ENCODE measurements at regions not wholly inside any gene's neighbourhood (a gene's known extent, or its start where the extent isn't known, plus 50 kb on each side); places are given as distances from the start of the nearest gene placed in this dataset.
A peak's percentile ranks its signal among the peaks of the same experiment; 100 is the strongest.

DNA sequence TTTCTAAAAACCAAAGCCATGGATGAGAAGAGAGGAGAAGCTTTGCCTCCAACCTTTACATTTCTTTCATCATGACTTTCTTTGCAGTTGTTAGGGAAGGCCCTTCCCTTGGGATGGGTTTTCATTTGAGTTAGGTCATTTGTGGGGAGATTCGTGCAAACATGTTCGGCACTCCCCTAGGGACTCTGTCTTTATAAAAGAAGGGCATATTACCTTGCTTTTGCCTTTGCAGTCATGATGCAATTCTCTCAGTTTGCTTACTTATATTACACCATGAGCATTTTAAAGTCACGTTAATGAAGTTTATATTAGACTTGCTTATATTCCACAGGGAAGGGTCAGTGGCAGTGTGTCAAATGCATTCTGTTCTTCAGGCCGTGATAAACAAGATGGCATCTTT lies 289.3 kb upstream of the WWC1 start:
- Histone ChIP-seq H3K27me3 (no peaks in the 10 kb centered on the region), H3K9me3 (ENCODE audit: low read depth) (no peaks in the 10 kb centered on the region), H3K36me3 (no peaks in the 10 kb centered on the region), H3K4me1 (ENCODE audit: low read depth) (peaks cover 17% of the 10 kb centered on the region), H3K4me3 (no peak overlapping the region), H3K27ac (no peak overlapping the region)
- no peak for DNase-seq (ENCODE audit: low read depth in 1 of 2, low spot score in 1 of 2)
- TF ChIP-seq, protein P1, sequence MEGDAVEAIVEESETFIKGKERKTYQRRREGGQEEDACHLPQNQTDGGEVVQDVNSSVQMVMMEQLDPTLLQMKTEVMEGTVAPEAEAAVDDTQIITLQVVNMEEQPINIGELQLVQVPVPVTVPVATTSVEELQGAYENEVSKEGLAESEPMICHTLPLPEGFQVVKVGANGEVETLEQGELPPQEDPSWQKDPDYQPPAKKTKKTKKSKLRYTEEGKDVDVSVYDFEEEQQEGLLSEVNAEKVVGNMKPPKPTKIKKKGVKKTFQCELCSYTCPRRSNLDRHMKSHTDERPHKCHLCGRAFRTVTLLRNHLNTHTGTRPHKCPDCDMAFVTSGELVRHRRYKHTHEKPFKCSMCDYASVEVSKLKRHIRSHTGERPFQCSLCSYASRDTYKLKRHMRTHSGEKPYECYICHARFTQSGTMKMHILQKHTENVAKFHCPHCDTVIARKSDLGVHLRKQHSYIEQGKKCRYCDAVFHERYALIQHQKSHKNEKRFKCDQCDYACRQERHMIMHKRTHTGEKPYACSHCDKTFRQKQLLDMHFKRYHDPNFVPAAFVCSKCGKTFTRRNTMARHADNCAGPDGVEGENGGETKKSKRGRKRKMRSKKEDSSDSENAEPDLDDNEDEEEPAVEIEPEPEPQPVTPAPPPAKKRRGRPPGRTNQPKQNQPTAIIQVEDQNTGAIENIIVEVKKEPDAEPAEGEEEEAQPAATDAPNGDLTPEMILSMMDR (IDR thresholded peaks at IDR 0.05; ENCODE audit: low read depth, low read length): no peak

DNA sequence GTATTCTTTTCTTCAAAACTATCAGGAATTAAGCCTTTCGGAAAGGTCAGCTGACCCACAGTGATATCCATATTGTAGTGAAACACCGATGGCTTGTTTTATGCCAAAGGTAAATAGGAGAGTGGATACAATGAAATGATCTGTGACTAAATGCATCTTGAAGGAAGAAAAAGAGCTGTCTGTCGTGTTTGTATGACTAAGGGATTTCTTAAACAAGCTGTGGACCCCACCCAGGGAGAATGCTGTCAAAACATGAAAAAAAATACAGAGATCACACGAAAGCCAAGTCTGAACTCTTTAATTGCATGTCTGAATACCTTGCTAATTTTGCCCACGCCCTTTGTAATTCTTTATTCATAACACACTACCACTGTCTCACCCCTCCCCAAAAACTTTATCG lies 286.4 kb upstream of the WWC1 start:
- DNase-seq (ENCODE audit: low read depth in 1 of 2, low spot score in 1 of 2): no peak
- Histone ChIP-seq H3K9me3 (ENCODE audit: low read depth) (no peaks in the 10 kb centered on the region), H3K27me3 (no peaks in the 10 kb centered on the region), H3K4me1 (ENCODE audit: low read depth) (peaks cover 3% of the 10 kb centered on the region), H3K27ac (no peak overlapping the region), H3K4me3 (no peak overlapping the region), H3K36me3 (no peaks in the 10 kb centered on the region)
- TF ChIP-seq, protein P1 (IDR thresholded peaks at IDR 0.05; ENCODE audit: low read depth, low read length): no peak

DNA sequence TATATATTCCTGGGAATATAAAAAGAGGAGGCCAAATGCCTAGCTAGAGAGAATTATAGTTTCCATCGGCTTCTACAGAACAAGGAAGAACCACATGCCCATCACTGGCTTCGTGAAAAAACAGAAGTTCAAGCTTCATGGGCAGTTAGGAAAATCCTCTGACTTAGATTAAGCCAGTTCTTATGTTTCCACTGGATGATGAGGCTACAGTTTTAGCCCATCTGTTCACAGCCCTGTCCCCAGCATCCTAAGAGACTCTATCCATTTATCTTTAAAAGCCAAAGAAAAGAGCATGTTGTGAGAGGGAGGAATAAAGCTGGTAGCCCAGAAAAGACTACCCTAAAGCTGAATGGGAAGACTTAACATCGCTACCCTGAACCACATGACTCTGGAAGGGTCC lies 285.5 kb upstream of the WWC1 start:
- Histone ChIP-seq H3K36me3 (no peaks in the 10 kb centered on the region), H3K27ac (no peak overlapping the region), H3K4me3 (no peak overlapping the region), H3K4me1 (ENCODE audit: low read depth) (peaks cover 3% of the 10 kb centered on the region), H3K27me3 (no peaks in the 10 kb centered on the region), H3K9me3 (ENCODE audit: low read depth) (no peaks in the 10 kb centered on the region)
- TF ChIP-seq, protein P1 (IDR thresholded peaks at IDR 0.05; ENCODE audit: low read depth, low read length): no peak
- no peak for DNase-seq (ENCODE audit: low read depth in 1 of 2, low spot score in 1 of 2)

DNA sequence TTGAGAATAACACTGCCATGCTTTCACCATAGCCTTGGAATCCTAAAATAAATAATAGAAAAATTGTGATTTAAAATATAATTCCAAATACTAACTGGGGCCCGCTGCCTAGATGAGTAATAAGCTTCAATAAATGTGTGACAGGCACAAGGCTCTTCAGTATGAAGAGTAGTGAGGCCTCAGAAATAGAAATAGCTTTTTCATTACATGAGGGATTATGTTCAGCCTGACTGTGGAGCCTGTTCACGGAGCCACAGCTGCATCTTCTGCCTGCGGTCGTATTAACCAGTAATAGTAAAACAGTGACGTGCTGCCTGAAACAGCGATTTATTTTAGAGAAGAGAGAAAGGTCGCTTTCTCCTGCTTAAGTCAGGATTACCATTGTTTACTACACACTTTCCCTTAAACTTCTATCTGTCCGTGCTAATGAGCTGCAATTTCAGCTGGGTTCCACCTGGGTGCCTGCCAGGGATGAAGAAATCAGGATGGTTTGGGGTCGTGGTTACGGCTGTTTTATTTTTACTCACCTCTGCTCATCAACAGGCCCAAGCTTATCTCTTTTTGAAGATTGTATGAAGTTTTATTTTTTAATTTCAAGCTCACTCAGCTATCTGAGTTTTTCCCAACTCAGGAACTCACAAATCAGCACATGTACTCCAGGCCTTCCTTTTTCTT lies 284.9 kb upstream of the WWC1 start:
- peak in 1 of 2 donors; percentile 17 for DNase-seq (ENCODE audit: low read depth in 1 of 2, low spot score in 1 of 2)
- no peaks in the 10 kb centered on the region for H3K27me3 ChIP-seq
- H3K27ac ChIP-seq: no peak overlapping the region
- no peak overlapping the region for H3K4me3 ChIP-seq
- H3K36me3 ChIP-seq: no peaks in the 10 kb centered on the region
- TF ChIP-seq, protein P1 (IDR thresholded peaks at IDR 0.05; ENCODE audit: low read depth, low read length): no peak
- peaks cover 3% of the 10 kb centered on the region for H3K4me1 ChIP-seq (ENCODE audit: low read depth)
- H3K9me3 ChIP-seq (ENCODE audit: low read depth): no peaks in the 10 kb centered on the region

DNA sequence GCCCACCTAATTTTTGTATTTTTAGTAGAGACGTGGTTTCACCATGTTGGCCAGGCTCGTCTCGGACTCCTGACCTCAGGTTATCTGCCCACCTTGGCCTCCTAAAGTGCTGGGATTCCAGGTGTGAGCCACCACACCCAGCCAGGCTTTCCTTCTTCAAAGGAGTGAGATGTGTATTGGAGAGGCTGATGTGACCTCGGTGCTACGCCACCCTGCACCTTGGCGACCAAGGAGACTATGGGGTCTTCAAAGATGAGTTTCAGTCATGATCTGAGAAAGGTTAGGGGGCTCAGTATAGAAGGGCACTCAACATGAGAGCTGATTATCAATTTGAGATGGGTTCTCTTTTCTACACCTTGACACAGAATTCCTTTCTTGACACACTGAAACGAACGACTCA lies 284.2 kb upstream of the WWC1 start:
- no peak for DNase-seq (ENCODE audit: low read depth in 1 of 2, low spot score in 1 of 2)
- no peaks in the 10 kb centered on the region for H3K36me3 ChIP-seq
- peaks cover 6% of the 10 kb centered on the region for H3K4me1 ChIP-seq (ENCODE audit: low read depth)
- no peak overlapping the region for H3K4me3 ChIP-seq
- no peaks in the 10 kb centered on the region for H3K9me3 ChIP-seq (ENCODE audit: low read depth)
- no peaks in the 10 kb centered on the region for H3K27me3 ChIP-seq
- no peak overlapping the region for H3K27ac ChIP-seq
- TF ChIP-seq, protein P1 (IDR thresholded peaks at IDR 0.05; ENCODE audit: low read depth, low read length): no peak

All from cardiac muscle cell (in vitro differentiated cells and primary cell).